NT2/D1 (cell line): ENCODE measurements at regions not wholly inside any gene's neighbourhood (a gene's known extent, or its start where the extent isn't known, plus 50 kb on each side); places are given as distances from the start of the nearest gene placed in this dataset.
A peak's percentile ranks its signal among the peaks of the same experiment; 100 is the strongest.
"Not testable (repeated sequence)": the region's sequence is repeated elsewhere in the genome, so short reads cannot be mapped to it uniquely, and the experiment has no call there.

ENCODE experiments used
- DNase-seq: peaks from one replicate; pipeline ENCODE4 v3.0.0-alpha.2; 2011; ENCODE audit warnings: low read depth, low spot score
- H3K27me3 ChIP-seq: 2 replicates; pipeline ENCODE4 v1.6.0; 2011; ENCODE audit warnings: mild to moderate bottlenecking; ENCODE audit not compliant: insufficient read length, insufficient read depth
- H3K36me3 ChIP-seq: 2 replicates; pipeline ENCODE4 v1.6.1; 2011; ENCODE audit warnings: mild to moderate bottlenecking, low read length, mixed read lengths; ENCODE audit not compliant: insufficient read depth, insufficient read length
- H3K4me1 ChIP-seq: 2 replicates; pipeline ENCODE4 v1.5.1; 2011; ENCODE audit not compliant: insufficient read depth, insufficient read length
- H3K4me3 ChIP-seq: 2 replicates; pipeline ENCODE4 v1.5.1; 2011; ENCODE audit warnings: low read depth; ENCODE audit not compliant: insufficient read length
- H3K9ac ChIP-seq: 2 replicates; pipeline ENCODE4 v1.6.0; 2011; ENCODE audit warnings: low read depth; ENCODE audit not compliant: insufficient read length
- H3K9me3 ChIP-seq: 2 replicates; pipeline ENCODE4 v1.5.1; 2011; ENCODE audit warnings: mild to moderate bottlenecking, low read length; ENCODE audit not compliant: insufficient read depth
- SUZ12 ChIP-seq: IDR thresholded peaks from 2 replicates; pipeline ENCODE4 v1.6.1; 2011; ENCODE audit not compliant: insufficient read length, insufficient read depth; ENCODE audit errors: extremely low read depth
- YY1 ChIP-seq: IDR thresholded peaks from 2 replicates; pipeline ENCODE4 v1.6.1; 2011; ENCODE audit not compliant: insufficient read length, insufficient read depth
- ZNF274 ChIP-seq: IDR thresholded peaks from 2 replicates; pipeline ENCODE4 v1.6.1; 2011; ENCODE audit warnings: mild to moderate bottlenecking, low read depth, low read length

GRCh38 chrY:12490558-12491209, 210.3 kb upstream of the USP9Y start:
- Histone ChIP-seq H3K9me3 (no peaks in the 10 kb centered on the region), H3K4me3 (no peak overlapping the region), H3K36me3 (no peaks in the 10 kb centered on the region), H3K27me3 (peaks cover 2% of the 10 kb centered on the region), H3K4me1 (no peaks in the 10 kb centered on the region), H3K9ac (no peak overlapping the region)
- DNase-seq = no peak
- no peak for TF ChIP-seq YY1
- TF ChIP-seq ZNF274 = no peak
- no peak for TF ChIP-seq SUZ12

GRCh38 chrY:12492218-12492617, 208.8 kb upstream of the USP9Y start:
- Histone ChIP-seq H3K36me3 (no peaks in the 10 kb centered on the region), H3K4me3 (no peak overlapping the region), H3K4me1 (no peaks in the 10 kb centered on the region), H3K9me3 (no peaks in the 10 kb centered on the region), H3K9ac (no peak overlapping the region), H3K27me3 (no peaks in the 10 kb centered on the region)
- no peak for DNase-seq
- TF ChIP-seq ZNF274 (no peak), YY1 (no peak), SUZ12 (no peak)

- H3K4me3 ChIP-seq = no peak overlapping the region
- H3K27me3 ChIP-seq = no peaks in the 10 kb centered on the region
- H3K4me1 ChIP-seq = no peaks in the 10 kb centered on the region
- TF ChIP-seq ZNF274 = no peak
- TF ChIP-seq SUZ12 = no peak
- TF ChIP-seq YY1 = no peak
- no peaks in the 10 kb centered on the region for H3K9me3 ChIP-seq
- no peak for DNase-seq
- no peak overlapping the region for H3K9ac ChIP-seq
- no peaks in the 10 kb centered on the region for H3K36me3 ChIP-seq
These were observed 205.0 kb upstream of the USP9Y start for GRCh38 chrY:12496007-12496406.

- Histone ChIP-seq H3K4me1 (no peaks in the 10 kb centered on the region), H3K36me3 (no peaks in the 10 kb centered on the region), H3K4me3 (no peak overlapping the region), H3K27me3 (no peaks in the 10 kb centered on the region), H3K9ac (no peak overlapping the region), H3K9me3 (no peaks in the 10 kb centered on the region)
- DNase-seq = no peak
- no peak for TF ChIP-seq YY1
- TF ChIP-seq SUZ12 = no peak
- no peak for TF ChIP-seq ZNF274
These were observed 200.9 kb upstream of the USP9Y start for GRCh38 chrY:12500096-12500495.

GRCh38 chrY:12504028-12504427, 197.0 kb upstream of the USP9Y start:
- H3K4me3 ChIP-seq = not testable (repeated sequence)
- peak; percentile 1 for DNase-seq

GRCh38 chrY:12517338-12517737, 183.7 kb upstream of the USP9Y start:
- TF ChIP-seq SUZ12 (no peak), YY1 (no peak), ZNF274 (no peak)
- no peak for DNase-seq
- H3K9ac ChIP-seq = no peak overlapping the region
- no peaks in the 10 kb centered on the region for H3K36me3 ChIP-seq
- H3K27me3 ChIP-seq = no peaks in the 10 kb centered on the region
- no peaks in the 10 kb centered on the region for H3K4me1 ChIP-seq
- H3K9me3 ChIP-seq = no peaks in the 10 kb centered on the region
- H3K4me3 ChIP-seq = no peak overlapping the region

More at GRCh38 chrY:12504028-12504427, 197.0 kb upstream of the USP9Y start:
- not testable (repeated sequence) for H3K27me3 ChIP-seq, H3K4me1 ChIP-seq, H3K9me3 ChIP-seq, H3K36me3 ChIP-seq, H3K9ac ChIP-seq

- TF ChIP-seq YY1 = no peak
- TF ChIP-seq ZNF274 = no peak
- TF ChIP-seq SUZ12 = no peak
- Histone ChIP-seq H3K4me3 (no peak overlapping the region), H3K27me3 (no peaks in the 10 kb centered on the region), H3K36me3 (no peaks in the 10 kb centered on the region), H3K9ac (no peak overlapping the region), H3K9me3 (no peaks in the 10 kb centered on the region), H3K4me1 (no peaks in the 10 kb centered on the region)
- no peak for DNase-seq
These were observed 175.8 kb upstream of the USP9Y start for GRCh38 chrY:12525206-12525605.
